ENCODE measurements at regions not wholly inside any gene's neighbourhood (a gene's known extent, or its start where the extent isn't known, plus 50 kb on each side); places are given as distances from the start of the nearest gene placed in this dataset.

DNA sequence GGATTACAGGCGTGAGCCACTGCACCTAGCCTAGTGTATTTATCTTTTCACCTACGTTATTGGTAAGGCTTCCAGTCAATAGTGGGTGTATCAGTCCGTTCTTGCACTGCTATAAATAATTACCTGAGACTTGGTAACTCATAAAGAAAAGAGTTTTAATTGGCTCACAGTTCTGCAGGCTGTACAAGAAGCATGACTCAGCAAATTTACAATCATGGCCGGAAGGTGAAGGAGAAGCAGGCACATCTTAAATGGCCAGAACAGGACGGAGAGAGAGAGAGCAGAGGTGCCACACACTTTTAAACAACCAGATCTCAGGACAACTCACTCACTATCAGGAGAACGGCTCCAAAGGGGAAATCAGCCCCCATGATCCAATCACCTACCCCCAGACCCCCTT is 873.3 kb upstream of the AUTS2 start:
- H3K27ac ChIP-seq (ENCODE audit: low read depth in 1 of 2, low read length in 2 of 2): no peak overlapping the region
- no peak for DNase-seq (ENCODE audit: low spot score)
- WGBS: 70% methylated on average over 6 of the region's 6 CpGs
- no peak overlapping the region for H3K9ac ChIP-seq (ENCODE audit: low read depth in 1 of 2, low read length in 2 of 2)
- H3K36me3 ChIP-seq (ENCODE audit: control insufficient read depth in 4 of 4, insufficient read depth in 3 of 4, low read depth in 1 of 4, low read length in 3 of 4): no peaks in the 10 kb centered on the region
- no peaks in the 10 kb centered on the region for H3K4me1 ChIP-seq (ENCODE audit: control insufficient read depth in 4 of 4, insufficient read depth in 4 of 4, low read length in 3 of 4)
- TF ChIP-seq, protein P1, sequence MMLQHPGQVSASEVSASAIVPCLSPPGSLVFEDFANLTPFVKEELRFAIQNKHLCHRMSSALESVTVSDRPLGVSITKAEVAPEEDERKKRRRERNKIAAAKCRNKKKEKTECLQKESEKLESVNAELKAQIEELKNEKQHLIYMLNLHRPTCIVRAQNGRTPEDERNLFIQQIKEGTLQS (IDR thresholded peaks at IDR 0.05): no peak
- TF ChIP-seq RAD21 (IDR thresholded peaks at IDR 0.05): no peak
- TF ChIP-seq RXRA (IDR thresholded peaks at IDR 0.05): no peak
- TF ChIP-seq JUND (IDR thresholded peaks at IDR 0.05): no peak
- TF ChIP-seq, protein P2, sequence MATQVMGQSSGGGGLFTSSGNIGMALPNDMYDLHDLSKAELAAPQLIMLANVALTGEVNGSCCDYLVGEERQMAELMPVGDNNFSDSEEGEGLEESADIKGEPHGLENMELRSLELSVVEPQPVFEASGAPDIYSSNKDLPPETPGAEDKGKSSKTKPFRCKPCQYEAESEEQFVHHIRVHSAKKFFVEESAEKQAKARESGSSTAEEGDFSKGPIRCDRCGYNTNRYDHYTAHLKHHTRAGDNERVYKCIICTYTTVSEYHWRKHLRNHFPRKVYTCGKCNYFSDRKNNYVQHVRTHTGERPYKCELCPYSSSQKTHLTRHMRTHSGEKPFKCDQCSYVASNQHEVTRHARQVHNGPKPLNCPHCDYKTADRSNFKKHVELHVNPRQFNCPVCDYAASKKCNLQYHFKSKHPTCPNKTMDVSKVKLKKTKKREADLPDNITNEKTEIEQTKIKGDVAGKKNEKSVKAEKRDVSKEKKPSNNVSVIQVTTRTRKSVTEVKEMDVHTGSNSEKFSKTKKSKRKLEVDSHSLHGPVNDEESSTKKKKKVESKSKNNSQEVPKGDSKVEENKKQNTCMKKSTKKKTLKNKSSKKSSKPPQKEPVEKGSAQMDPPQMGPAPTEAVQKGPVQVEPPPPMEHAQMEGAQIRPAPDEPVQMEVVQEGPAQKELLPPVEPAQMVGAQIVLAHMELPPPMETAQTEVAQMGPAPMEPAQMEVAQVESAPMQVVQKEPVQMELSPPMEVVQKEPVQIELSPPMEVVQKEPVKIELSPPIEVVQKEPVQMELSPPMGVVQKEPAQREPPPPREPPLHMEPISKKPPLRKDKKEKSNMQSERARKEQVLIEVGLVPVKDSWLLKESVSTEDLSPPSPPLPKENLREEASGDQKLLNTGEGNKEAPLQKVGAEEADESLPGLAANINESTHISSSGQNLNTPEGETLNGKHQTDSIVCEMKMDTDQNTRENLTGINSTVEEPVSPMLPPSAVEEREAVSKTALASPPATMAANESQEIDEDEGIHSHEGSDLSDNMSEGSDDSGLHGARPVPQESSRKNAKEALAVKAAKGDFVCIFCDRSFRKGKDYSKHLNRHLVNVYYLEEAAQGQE (IDR thresholded peaks at IDR 0.05): no peak
- H3K4me3 ChIP-seq (ENCODE audit: low read depth in 1 of 3, low read length in 3 of 3): no peak overlapping the region
- no peaks in the 10 kb centered on the region for H3K9me3 ChIP-seq (ENCODE audit: control insufficient read depth in 4 of 4, low read length in 3 of 4)
- peaks cover 0 to 2% (median 0%) of the 10 kb centered on the region in 4 donors for H3K27me3 ChIP-seq (ENCODE audit: control insufficient read depth in 4 of 4, insufficient read depth in 4 of 4, low read length in 3 of 4)

DNA sequence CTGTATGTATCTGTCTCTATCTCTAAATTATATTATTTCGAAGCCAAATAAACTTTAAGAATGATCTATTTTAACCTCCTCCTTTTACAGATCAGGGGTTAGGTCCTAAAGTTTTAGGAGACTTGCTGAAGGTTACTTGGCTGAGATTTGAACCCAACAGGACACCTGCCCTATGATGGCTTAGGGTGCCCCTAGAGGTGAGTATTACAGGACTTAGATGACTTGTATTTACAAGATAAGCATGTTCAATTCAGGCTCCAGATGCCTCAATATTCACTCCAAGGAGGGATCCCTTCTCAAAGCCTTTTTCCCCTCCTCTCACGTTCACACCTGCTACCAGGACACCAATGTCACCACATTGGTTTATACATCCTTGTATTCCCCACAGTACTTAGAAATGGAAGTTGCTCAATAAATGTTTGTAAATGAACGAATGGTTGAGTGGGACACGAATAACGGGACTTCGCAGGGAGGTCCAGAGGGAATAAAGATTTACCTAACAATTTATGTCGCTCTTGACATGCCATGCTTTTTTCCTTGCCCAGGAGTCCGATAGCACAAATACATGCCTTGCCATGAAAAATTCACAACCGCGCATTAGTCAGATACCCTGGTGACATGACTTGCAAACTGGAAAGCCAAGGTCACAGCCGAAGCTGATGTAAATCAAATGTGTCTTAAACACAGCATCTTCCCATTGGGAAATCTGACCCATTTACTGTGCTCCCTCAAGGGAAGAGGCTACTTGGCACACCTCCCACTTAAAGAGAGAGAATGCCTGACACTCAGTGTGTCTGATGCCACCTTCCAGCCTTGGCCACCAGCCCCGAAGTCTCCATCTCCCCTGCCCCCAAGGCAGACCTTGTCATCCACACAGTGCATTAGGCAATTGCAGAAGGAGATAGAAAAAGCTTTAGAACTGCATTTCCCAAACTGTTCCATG is 872.2 kb upstream of the AUTS2 start:
- peaks cover 0 to 7% (median 5%) of the 10 kb centered on the region in 4 donors for H3K4me1 ChIP-seq (ENCODE audit: control insufficient read depth in 4 of 4, insufficient read depth in 4 of 4, low read length in 3 of 4)
- H3K4me3 ChIP-seq (ENCODE audit: low read depth in 1 of 3, low read length in 3 of 3): no peak overlapping the region
- H3K27me3 ChIP-seq (ENCODE audit: control insufficient read depth in 4 of 4, insufficient read depth in 4 of 4, low read length in 3 of 4): peaks cover 0 to 2% (median 0%) of the 10 kb centered on the region in 4 donors
- H3K9me3 ChIP-seq (ENCODE audit: control insufficient read depth in 4 of 4, low read length in 3 of 4): no peaks in the 10 kb centered on the region
- WGBS: 91% methylated on average over 12 of the region's 12 CpGs
- no peak for DNase-seq (ENCODE audit: low spot score)
- H3K27ac ChIP-seq (ENCODE audit: low read depth in 1 of 2, low read length in 2 of 2): no peak overlapping the region
- H3K36me3 ChIP-seq (ENCODE audit: control insufficient read depth in 4 of 4, insufficient read depth in 3 of 4, low read depth in 1 of 4, low read length in 3 of 4): no peaks in the 10 kb centered on the region
- TF ChIP-seq, protein P3, sequence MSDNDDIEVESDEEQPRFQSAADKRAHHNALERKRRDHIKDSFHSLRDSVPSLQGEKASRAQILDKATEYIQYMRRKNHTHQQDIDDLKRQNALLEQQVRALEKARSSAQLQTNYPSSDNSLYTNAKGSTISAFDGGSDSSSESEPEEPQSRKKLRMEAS (IDR thresholded peaks at IDR 0.05): no peak
- TF ChIP-seq SP1 (IDR thresholded peaks at IDR 0.05) (no peak), RXRA (IDR thresholded peaks at IDR 0.05) (no peak), GABPA (IDR thresholded peaks at IDR 0.05 in 1 of 2, conservative IDR thresholded peaks at IDR 0.05 in 1 of 2) (no peak), NR2F2 (IDR thresholded peaks at IDR 0.05) (no peak), RAD21 (IDR thresholded peaks at IDR 0.05) (no peak), EGR1 (IDR thresholded peaks at IDR 0.05; ENCODE audit: low read depth in 2 of 2) (no peak), HNF4A (conservative IDR thresholded peaks at IDR 0.05) (no peak), HNF4G (IDR thresholded peaks at IDR 0.05) (no peak), FOXA2 (IDR thresholded peaks at IDR 0.05) (no peak), JUND (IDR thresholded peaks at IDR 0.05) (no peak), TAF1 (conservative IDR thresholded peaks at IDR 0.05) (no peak), FOXA1 (IDR thresholded peaks at IDR 0.05) (no peak), YY1 (IDR thresholded peaks at IDR 0.05) (no peak)
- TF ChIP-seq, protein P4, sequence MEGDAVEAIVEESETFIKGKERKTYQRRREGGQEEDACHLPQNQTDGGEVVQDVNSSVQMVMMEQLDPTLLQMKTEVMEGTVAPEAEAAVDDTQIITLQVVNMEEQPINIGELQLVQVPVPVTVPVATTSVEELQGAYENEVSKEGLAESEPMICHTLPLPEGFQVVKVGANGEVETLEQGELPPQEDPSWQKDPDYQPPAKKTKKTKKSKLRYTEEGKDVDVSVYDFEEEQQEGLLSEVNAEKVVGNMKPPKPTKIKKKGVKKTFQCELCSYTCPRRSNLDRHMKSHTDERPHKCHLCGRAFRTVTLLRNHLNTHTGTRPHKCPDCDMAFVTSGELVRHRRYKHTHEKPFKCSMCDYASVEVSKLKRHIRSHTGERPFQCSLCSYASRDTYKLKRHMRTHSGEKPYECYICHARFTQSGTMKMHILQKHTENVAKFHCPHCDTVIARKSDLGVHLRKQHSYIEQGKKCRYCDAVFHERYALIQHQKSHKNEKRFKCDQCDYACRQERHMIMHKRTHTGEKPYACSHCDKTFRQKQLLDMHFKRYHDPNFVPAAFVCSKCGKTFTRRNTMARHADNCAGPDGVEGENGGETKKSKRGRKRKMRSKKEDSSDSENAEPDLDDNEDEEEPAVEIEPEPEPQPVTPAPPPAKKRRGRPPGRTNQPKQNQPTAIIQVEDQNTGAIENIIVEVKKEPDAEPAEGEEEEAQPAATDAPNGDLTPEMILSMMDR (IDR thresholded peaks at IDR 0.05; ENCODE audit: low read depth, low read length, missing input control): no peak
- TF ChIP-seq, protein P2 (IDR thresholded peaks at IDR 0.05): no peak
- TF ChIP-seq, protein P1 (IDR thresholded peaks at IDR 0.05): no peak
- TF ChIP-seq, protein P5, sequence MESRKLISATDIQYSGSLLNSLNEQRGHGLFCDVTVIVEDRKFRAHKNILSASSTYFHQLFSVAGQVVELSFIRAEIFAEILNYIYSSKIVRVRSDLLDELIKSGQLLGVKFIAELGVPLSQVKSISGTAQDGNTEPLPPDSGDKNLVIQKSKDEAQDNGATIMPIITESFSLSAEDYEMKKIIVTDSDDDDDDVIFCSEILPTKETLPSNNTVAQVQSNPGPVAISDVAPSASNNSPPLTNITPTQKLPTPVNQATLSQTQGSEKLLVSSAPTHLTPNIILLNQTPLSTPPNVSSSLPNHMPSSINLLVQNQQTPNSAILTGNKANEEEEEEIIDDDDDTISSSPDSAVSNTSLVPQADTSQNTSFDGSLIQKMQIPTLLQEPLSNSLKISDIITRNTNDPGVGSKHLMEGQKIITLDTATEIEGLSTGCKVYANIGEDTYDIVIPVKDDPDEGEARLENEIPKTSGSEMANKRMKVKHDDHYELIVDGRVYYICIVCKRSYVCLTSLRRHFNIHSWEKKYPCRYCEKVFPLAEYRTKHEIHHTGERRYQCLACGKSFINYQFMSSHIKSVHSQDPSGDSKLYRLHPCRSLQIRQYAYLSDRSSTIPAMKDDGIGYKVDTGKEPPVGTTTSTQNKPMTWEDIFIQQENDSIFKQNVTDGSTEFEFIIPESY (IDR thresholded peaks at IDR 0.05): no peak
- H3K9ac ChIP-seq (ENCODE audit: low read depth in 1 of 2, low read length in 2 of 2): no peak overlapping the region
